H1 (cell line): ENCODE measurements at regions not wholly inside any gene's neighbourhood (a gene's known extent, or its start where the extent isn't known, plus 50 kb on each side); places are given as distances from the start of the nearest gene placed in this dataset.

Experiments
- CBX5 ChIP-seq: fragments of 300-800, 300-1000 bp; sonication (generic); IDR thresholded peaks from 2 replicates; pipeline ENCODE4 v1.7.1; 2016; ENCODE audit warnings: antibody characterized with exemption, low read length, low read depth
- CREB1 ChIP-seq: IDR thresholded peaks from 2 replicates; pipeline ENCODE4 v1.6.1; 2012; ENCODE audit warnings: inconsistent platforms
- EP300 ChIP-seq, 2 experiments: IDR thresholded peaks; 1 replicate in 1 of 2; 2 replicates in 1 of 2; pipeline ENCODE4 v1.6.1; 2011 to 2012; ENCODE audit warnings: low read depth in 2 of 2, low read length in 2 of 2, mild to moderate bottlenecking in 2 of 2, borderline replicate concordance in 1 of 2, inconsistent platforms in 1 of 2, moderate library complexity in 1 of 2
- HDAC2 ChIP-seq, 2 experiments: fragments of 300-600 bp in 1 of 2; sonication (generic) in 1 of 2; IDR thresholded peaks; 2 replicates each; pipeline ENCODE4 v1.6.1; 2011 to 2012; ENCODE audit warnings: low read depth in 2 of 2, low read length in 2 of 2, mild to moderate bottlenecking in 2 of 2, moderate library complexity in 2 of 2, borderline replicate concordance in 1 of 2, inconsistent platforms in 1 of 2
- NANOG ChIP-seq: IDR thresholded peaks from 2 replicates; pipeline ENCODE4 v1.6.1; 2011; ENCODE audit warnings: low read length, low read depth, mild to moderate bottlenecking, inconsistent platforms; ENCODE audit not compliant: insufficient read depth, poor library complexity, severe bottlenecking
- POLR2A ChIP-seq, 2 experiments: IDR thresholded peaks; 1 replicate in 1 of 2; 2 replicates in 1 of 2; pipeline ENCODE4 v1.6.1; 2011; ENCODE audit warnings: low read depth in 2 of 2, low read length in 2 of 2, mild to moderate bottlenecking in 2 of 2; ENCODE audit errors: control extremely low read depth in 1 of 2
- RFX5 ChIP-seq: IDR thresholded peaks from 2 replicates; pipeline ENCODE4 v1.6.1; 2011; ENCODE audit warnings: low read depth, low read length, improper control_type of control experiment, borderline replicate concordance
- TF ChIP-seq, protein P1 (sequence below): fragments of 300-600 bp; sonication (generic); IDR thresholded peaks from 2 replicates; pipeline ENCODE4 v1.7.1; 2012; ENCODE audit warnings: low read length, moderate library complexity, mild to moderate bottlenecking, inconsistent platforms; ENCODE audit not compliant: insufficient replicate concordance

- TF ChIP-seq, protein P1, sequence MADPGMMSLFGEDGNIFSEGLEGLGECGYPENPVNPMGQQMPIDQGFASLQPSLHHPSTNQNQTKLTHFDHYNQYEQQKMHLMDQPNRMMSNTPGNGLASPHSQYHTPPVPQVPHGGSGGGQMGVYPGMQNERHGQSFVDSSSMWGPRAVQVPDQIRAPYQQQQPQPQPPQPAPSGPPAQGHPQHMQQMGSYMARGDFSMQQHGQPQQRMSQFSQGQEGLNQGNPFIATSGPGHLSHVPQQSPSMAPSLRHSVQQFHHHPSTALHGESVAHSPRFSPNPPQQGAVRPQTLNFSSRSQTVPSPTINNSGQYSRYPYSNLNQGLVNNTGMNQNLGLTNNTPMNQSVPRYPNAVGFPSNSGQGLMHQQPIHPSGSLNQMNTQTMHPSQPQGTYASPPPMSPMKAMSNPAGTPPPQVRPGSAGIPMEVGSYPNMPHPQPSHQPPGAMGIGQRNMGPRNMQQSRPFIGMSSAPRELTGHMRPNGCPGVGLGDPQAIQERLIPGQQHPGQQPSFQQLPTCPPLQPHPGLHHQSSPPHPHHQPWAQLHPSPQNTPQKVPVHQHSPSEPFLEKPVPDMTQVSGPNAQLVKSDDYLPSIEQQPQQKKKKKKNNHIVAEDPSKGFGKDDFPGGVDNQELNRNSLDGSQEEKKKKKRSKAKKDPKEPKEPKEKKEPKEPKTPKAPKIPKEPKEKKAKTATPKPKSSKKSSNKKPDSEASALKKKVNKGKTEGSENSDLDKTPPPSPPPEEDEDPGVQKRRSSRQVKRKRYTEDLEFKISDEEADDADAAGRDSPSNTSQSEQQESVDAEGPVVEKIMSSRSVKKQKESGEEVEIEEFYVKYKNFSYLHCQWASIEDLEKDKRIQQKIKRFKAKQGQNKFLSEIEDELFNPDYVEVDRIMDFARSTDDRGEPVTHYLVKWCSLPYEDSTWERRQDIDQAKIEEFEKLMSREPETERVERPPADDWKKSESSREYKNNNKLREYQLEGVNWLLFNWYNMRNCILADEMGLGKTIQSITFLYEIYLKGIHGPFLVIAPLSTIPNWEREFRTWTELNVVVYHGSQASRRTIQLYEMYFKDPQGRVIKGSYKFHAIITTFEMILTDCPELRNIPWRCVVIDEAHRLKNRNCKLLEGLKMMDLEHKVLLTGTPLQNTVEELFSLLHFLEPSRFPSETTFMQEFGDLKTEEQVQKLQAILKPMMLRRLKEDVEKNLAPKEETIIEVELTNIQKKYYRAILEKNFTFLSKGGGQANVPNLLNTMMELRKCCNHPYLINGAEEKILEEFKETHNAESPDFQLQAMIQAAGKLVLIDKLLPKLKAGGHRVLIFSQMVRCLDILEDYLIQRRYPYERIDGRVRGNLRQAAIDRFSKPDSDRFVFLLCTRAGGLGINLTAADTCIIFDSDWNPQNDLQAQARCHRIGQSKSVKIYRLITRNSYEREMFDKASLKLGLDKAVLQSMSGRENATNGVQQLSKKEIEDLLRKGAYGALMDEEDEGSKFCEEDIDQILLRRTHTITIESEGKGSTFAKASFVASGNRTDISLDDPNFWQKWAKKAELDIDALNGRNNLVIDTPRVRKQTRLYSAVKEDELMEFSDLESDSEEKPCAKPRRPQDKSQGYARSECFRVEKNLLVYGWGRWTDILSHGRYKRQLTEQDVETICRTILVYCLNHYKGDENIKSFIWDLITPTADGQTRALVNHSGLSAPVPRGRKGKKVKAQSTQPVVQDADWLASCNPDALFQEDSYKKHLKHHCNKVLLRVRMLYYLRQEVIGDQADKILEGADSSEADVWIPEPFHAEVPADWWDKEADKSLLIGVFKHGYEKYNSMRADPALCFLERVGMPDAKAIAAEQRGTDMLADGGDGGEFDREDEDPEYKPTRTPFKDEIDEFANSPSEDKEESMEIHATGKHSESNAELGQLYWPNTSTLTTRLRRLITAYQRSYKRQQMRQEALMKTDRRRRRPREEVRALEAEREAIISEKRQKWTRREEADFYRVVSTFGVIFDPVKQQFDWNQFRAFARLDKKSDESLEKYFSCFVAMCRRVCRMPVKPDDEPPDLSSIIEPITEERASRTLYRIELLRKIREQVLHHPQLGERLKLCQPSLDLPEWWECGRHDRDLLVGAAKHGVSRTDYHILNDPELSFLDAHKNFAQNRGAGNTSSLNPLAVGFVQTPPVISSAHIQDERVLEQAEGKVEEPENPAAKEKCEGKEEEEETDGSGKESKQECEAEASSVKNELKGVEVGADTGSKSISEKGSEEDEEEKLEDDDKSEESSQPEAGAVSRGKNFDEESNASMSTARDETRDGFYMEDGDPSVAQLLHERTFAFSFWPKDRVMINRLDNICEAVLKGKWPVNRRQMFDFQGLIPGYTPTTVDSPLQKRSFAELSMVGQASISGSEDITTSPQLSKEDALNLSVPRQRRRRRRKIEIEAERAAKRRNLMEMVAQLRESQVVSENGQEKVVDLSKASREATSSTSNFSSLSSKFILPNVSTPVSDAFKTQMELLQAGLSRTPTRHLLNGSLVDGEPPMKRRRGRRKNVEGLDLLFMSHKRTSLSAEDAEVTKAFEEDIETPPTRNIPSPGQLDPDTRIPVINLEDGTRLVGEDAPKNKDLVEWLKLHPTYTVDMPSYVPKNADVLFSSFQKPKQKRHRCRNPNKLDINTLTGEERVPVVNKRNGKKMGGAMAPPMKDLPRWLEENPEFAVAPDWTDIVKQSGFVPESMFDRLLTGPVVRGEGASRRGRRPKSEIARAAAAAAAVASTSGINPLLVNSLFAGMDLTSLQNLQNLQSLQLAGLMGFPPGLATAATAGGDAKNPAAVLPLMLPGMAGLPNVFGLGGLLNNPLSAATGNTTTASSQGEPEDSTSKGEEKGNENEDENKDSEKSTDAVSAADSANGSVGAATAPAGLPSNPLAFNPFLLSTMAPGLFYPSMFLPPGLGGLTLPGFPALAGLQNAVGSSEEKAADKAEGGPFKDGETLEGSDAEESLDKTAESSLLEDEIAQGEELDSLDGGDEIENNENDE = no peak
- no peak for TF ChIP-seq POLR2A (IDR thresholded peaks at IDR 0.05; ENCODE audit: control extremely low read depth in 1 of 2, low read depth in 2 of 2, low read length in 2 of 2)
- no peak for TF ChIP-seq EP300 (IDR thresholded peaks at IDR 0.05; ENCODE audit: borderline replicate concordance in 1 of 2, low read depth in 2 of 2, low read length in 2 of 2)
- TF ChIP-seq NANOG = no peak
- no peak for TF ChIP-seq CREB1
- TF ChIP-seq HDAC2 (IDR thresholded peaks at IDR 0.05; ENCODE audit: borderline replicate concordance in 1 of 2, low read depth in 2 of 2, low read length in 2 of 2) = no peak
- no peak for TF ChIP-seq CBX5
- no peak for TF ChIP-seq RFX5
- TF ChIP-seq, all 59 proteins: peak for 0
Measured at GRCh38 chr1:29563092-29563491, 326.8 kb downstream of the PTPRU start (continued).
